ENCODE measurements at regions not wholly inside any gene's neighbourhood (a gene's known extent, or its start where the extent isn't known, plus 50 kb on each side); places are given as distances from the start of the nearest gene placed in this dataset.

GRCh38 chr15:95368755-95369601 is 961.5 kb upstream of the NR2F2 start:
- TF ChIP-seq CTCF (IDR thresholded peaks at IDR 0.05) (no peak), POLR2A (IDR thresholded peaks at IDR 0.05) (no peak)
